MM.1S (cell line): ENCODE measurements at regions not wholly inside any gene's neighbourhood (a gene's known extent, or its start where the extent isn't known, plus 50 kb on each side); places are given as distances from the start of the nearest gene placed in this dataset.

Source experiments
- CTCF ChIP-seq: fragments of 300-600 bp; sonication (generic); IDR thresholded peaks from 2 replicates; pipeline ENCODE4 v1.5.1; 2016; ENCODE audit warnings: antibody characterized with exemption, low read length, mixed read lengths
- EZH2 ChIP-seq: fragments of 300-600 bp; sonication (generic); optimal IDR thresholded peaks from 2 replicates; pipeline ENCODE3; 2017; ENCODE audit warnings: low read depth, mild to moderate bottlenecking, antibody characterized with exemption, low read length, mixed read lengths
- EZH2phosphoT487 ChIP-seq: fragments of 300-600 bp; sonication (generic); IDR thresholded peaks from 2 replicates; pipeline ENCODE4 v1.6.1; 2018; ENCODE audit warnings: antibody characterized with exemption, low read length

GRCh38 chr1:55444667-55445066 is 229.5 kb upstream of the USP24 start:
- TF ChIP-seq CTCF (no peak), EZH2 (no peak), EZH2phosphoT487 (no peak)
